ENCODE measurements at regions not wholly inside any gene's neighbourhood (a gene's known extent, or its start where the extent isn't known, plus 50 kb on each side); places are given as distances from the start of the nearest gene placed in this dataset.

- Histone ChIP-seq H3K4me3 (ENCODE audit: low read length) (no peak overlapping the region), H3K27me3 (ENCODE audit: control insufficient read depth, insufficient read depth, low read length) (no peaks in the 10 kb centered on the region), H3K9me3 (ENCODE audit: control insufficient read depth, insufficient read depth, low read length) (0 out of 2 replicates have a peak, but pooled peaks cover 2% of the 10 kb centered on the region), H3K36me3 (ENCODE audit: control insufficient read depth, insufficient read depth, low read length) (no peaks in the 10 kb centered on the region), H3K27ac (ENCODE audit: low read length) (no peak overlapping the region), H3K4me1 (ENCODE audit: control insufficient read depth, insufficient read depth, low read length) (no peaks in the 10 kb centered on the region)
- WGBS (ENCODE audit: insufficient coverage, insufficient read length) = no CpG with 5 or more reads among the region's 5 CpGs
- DNase-seq (ENCODE audit: low read depth, low spot score) = no peak
Observed at GRCh38 chr6:14533446-14533845, 415.9 kb downstream of the CD83 start.

DNA sequence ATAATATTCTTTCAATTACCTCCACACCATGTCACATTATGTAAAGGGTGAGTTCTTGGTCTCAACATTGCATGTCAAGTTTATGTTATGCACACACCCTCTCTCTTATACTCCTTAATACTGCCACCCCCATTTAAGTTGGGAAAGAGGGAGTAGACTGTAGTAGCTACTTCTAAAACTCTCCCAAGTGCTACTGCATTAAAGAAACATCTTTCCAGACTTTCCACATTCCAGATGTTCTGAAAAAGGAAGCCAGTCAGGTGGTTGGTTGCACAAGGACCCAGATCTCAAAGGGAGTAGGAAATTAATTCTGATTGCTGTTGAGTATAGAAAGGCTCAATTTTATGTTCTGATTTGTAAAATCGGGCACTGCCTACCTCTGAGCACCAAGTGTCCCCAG, 419.5 kb downstream of the CD83 start:
- no peaks in the 10 kb centered on the region for H3K36me3 ChIP-seq (ENCODE audit: control insufficient read depth, insufficient read depth, low read length)
- H3K4me1 ChIP-seq (ENCODE audit: control insufficient read depth, insufficient read depth, low read length) = no peaks in the 10 kb centered on the region
- no peak for DNase-seq (ENCODE audit: low read depth, low spot score)
- 0 out of 2 replicates have a peak, but pooled peaks cover 2% of the 10 kb centered on the region for H3K9me3 ChIP-seq (ENCODE audit: control insufficient read depth, insufficient read depth, low read length)
- no peak overlapping the region for H3K4me3 ChIP-seq (ENCODE audit: low read length)
- H3K27ac ChIP-seq (ENCODE audit: low read length) = no peak overlapping the region
- no CpG with 5 or more reads among the region's 1 CpG for WGBS (ENCODE audit: insufficient coverage, insufficient read length)
- H3K27me3 ChIP-seq (ENCODE audit: control insufficient read depth, insufficient read depth, low read length) = no peaks in the 10 kb centered on the region

GRCh38 chr6:14540276-14540675, 422.7 kb downstream of the CD83 start:
- Histone ChIP-seq H3K4me3 (ENCODE audit: low read length) (no peak overlapping the region), H3K27ac (ENCODE audit: low read length) (no peak overlapping the region), H3K9me3 (ENCODE audit: control insufficient read depth, insufficient read depth, low read length) (0 out of 2 replicates have a peak, but pooled peaks cover 2% of the 10 kb centered on the region), H3K27me3 (ENCODE audit: control insufficient read depth, insufficient read depth, low read length) (no peaks in the 10 kb centered on the region), H3K36me3 (ENCODE audit: control insufficient read depth, insufficient read depth, low read length) (no peaks in the 10 kb centered on the region), H3K4me1 (ENCODE audit: control insufficient read depth, insufficient read depth, low read length) (no peaks in the 10 kb centered on the region)
- no peak for DNase-seq (ENCODE audit: low read depth, low spot score)
- no CpG with 5 or more reads among the region's 5 CpGs for WGBS (ENCODE audit: insufficient coverage, insufficient read length)

GRCh38 chr6:14540810-14541540, 423.4 kb downstream of the CD83 start:
- no peak overlapping the region for H3K27ac ChIP-seq (ENCODE audit: low read length)
- H3K4me3 ChIP-seq (ENCODE audit: low read length) = no peak overlapping the region
- H3K9me3 ChIP-seq (ENCODE audit: control insufficient read depth, insufficient read depth, low read length) = 0 out of 2 replicates have a peak, but pooled peaks cover 2% of the 10 kb centered on the region
- no peaks in the 10 kb centered on the region for H3K4me1 ChIP-seq (ENCODE audit: control insufficient read depth, insufficient read depth, low read length)
- no peak for DNase-seq (ENCODE audit: low read depth, low spot score)
- no CpG with 5 or more reads among the region's 11 CpGs for WGBS (ENCODE audit: insufficient coverage, insufficient read length)
- H3K27me3 ChIP-seq (ENCODE audit: control insufficient read depth, insufficient read depth, low read length) = no peaks in the 10 kb centered on the region
- no peaks in the 10 kb centered on the region for H3K36me3 ChIP-seq (ENCODE audit: control insufficient read depth, insufficient read depth, low read length)

- Histone ChIP-seq H3K36me3 (ENCODE audit: control insufficient read depth, insufficient read depth, low read length) (no peaks in the 10 kb centered on the region), H3K27ac (ENCODE audit: low read length) (no peak overlapping the region), H3K4me1 (ENCODE audit: control insufficient read depth, insufficient read depth, low read length) (no peaks in the 10 kb centered on the region), H3K27me3 (ENCODE audit: control insufficient read depth, insufficient read depth, low read length) (no peaks in the 10 kb centered on the region), H3K9me3 (ENCODE audit: control insufficient read depth, insufficient read depth, low read length) (no peaks in the 10 kb centered on the region), H3K4me3 (ENCODE audit: low read length) (no peak overlapping the region)
- no peak for DNase-seq (ENCODE audit: low read depth, low spot score)
- WGBS (ENCODE audit: insufficient coverage, insufficient read length) = no CpG with 5 or more reads among the region's 10 CpGs
Observed at GRCh38 chr6:14542670-14543366, 425.2 kb downstream of the CD83 start.

GRCh38 chr6:14543971-14544585, 426.5 kb downstream of the CD83 start:
- no peak for DNase-seq (ENCODE audit: low read depth, low spot score)
- Histone ChIP-seq H3K9me3 (ENCODE audit: control insufficient read depth, insufficient read depth, low read length) (no peaks in the 10 kb centered on the region), H3K4me1 (ENCODE audit: control insufficient read depth, insufficient read depth, low read length) (no peaks in the 10 kb centered on the region), H3K36me3 (ENCODE audit: control insufficient read depth, insufficient read depth, low read length) (no peaks in the 10 kb centered on the region), H3K27me3 (ENCODE audit: control insufficient read depth, insufficient read depth, low read length) (no peaks in the 10 kb centered on the region), H3K4me3 (ENCODE audit: low read length) (no peak overlapping the region), H3K27ac (ENCODE audit: low read length) (no peak overlapping the region)
- no CpG with 5 or more reads among the region's 6 CpGs for WGBS (ENCODE audit: insufficient coverage, insufficient read length)

GRCh38 chr6:14544666-14545065, 427.1 kb downstream of the CD83 start:
- no peaks in the 10 kb centered on the region for H3K27me3 ChIP-seq (ENCODE audit: control insufficient read depth, insufficient read depth, low read length)
- no peak for DNase-seq (ENCODE audit: low read depth, low spot score)
- no CpG with 5 or more reads among the region's 3 CpGs for WGBS (ENCODE audit: insufficient coverage, insufficient read length)
- no peak overlapping the region for H3K27ac ChIP-seq (ENCODE audit: low read length)
- H3K9me3 ChIP-seq (ENCODE audit: control insufficient read depth, insufficient read depth, low read length) = no peaks in the 10 kb centered on the region
- H3K4me1 ChIP-seq (ENCODE audit: control insufficient read depth, insufficient read depth, low read length) = 0 out of 2 replicates have a peak, but pooled peaks cover 2% of the 10 kb centered on the region
- H3K36me3 ChIP-seq (ENCODE audit: control insufficient read depth, insufficient read depth, low read length) = no peaks in the 10 kb centered on the region
- no peak overlapping the region for H3K4me3 ChIP-seq (ENCODE audit: low read length)

DNA sequence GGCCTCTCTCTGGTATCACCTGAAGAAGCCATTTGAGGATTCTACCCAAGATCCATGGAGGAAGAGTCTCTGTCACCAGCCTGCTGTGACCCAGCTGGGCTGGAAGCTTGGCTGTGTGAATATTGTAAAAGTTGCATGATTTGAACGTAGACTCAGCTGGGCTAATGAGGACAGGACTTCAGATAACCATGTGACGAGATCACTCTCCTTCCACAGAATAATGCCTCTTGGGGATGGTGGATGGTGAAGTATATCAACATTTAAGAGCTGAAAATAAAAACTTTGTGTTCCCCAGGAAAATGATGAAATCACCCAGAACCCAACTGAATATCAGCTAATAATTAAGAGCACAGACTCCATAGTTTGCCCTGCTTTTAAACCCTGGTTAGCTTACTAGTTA, 427.9 kb downstream of the CD83 start:
- Histone ChIP-seq H3K27ac (ENCODE audit: low read length) (no peak overlapping the region), H3K4me1 (ENCODE audit: control insufficient read depth, insufficient read depth, low read length) (0 out of 2 replicates have a peak, but pooled peaks cover 2% of the 10 kb centered on the region), H3K27me3 (ENCODE audit: control insufficient read depth, insufficient read depth, low read length) (no peaks in the 10 kb centered on the region), H3K4me3 (ENCODE audit: low read length) (no peak overlapping the region), H3K9me3 (ENCODE audit: control insufficient read depth, insufficient read depth, low read length) (no peaks in the 10 kb centered on the region), H3K36me3 (ENCODE audit: control insufficient read depth, insufficient read depth, low read length) (no peaks in the 10 kb centered on the region)
- WGBS (ENCODE audit: insufficient coverage, insufficient read length) = no CpG with 5 or more reads among the region's 2 CpGs
- no peak for DNase-seq (ENCODE audit: low read depth, low spot score)

DNA sequence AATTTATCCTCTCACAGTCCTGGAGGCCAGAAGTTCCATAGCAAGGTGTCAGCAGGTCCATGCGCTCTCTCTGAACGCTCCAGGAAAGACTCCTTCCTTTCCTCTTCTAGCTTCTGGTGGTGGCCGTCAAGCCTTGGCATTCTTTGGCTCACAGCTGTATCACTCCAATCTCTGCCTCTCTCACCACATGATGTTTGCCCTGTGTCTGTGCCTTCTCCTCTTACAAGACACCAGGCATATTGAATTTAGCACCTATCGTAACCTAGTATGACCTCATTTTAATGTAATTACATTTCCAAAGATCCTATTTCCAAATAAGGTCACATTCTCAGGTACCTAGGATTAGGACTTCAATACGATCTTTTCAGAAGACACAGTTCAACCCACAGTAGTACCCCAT, 428.5 kb downstream of the CD83 start:
- Histone ChIP-seq H3K27ac (ENCODE audit: low read length) (no peak overlapping the region), H3K36me3 (ENCODE audit: control insufficient read depth, insufficient read depth, low read length) (no peaks in the 10 kb centered on the region), H3K9me3 (ENCODE audit: control insufficient read depth, insufficient read depth, low read length) (no peaks in the 10 kb centered on the region), H3K4me3 (ENCODE audit: low read length) (no peak overlapping the region), H3K27me3 (ENCODE audit: control insufficient read depth, insufficient read depth, low read length) (no peaks in the 10 kb centered on the region), H3K4me1 (ENCODE audit: control insufficient read depth, insufficient read depth, low read length) (0 out of 2 replicates have a peak, but pooled peaks cover 2% of the 10 kb centered on the region)
- DNase-seq (ENCODE audit: low read depth, low spot score) = no peak
- WGBS (ENCODE audit: insufficient coverage, insufficient read length) = no CpG with 5 or more reads among the region's 5 CpGs

GRCh38 chr6:14547284-14547998, 429.9 kb downstream of the CD83 start:
- Histone ChIP-seq H3K4me1 (ENCODE audit: control insufficient read depth, insufficient read depth, low read length) (0 out of 2 replicates have a peak, but pooled peaks cover 2% of the 10 kb centered on the region), H3K27ac (ENCODE audit: low read length) (no peak overlapping the region), H3K36me3 (ENCODE audit: control insufficient read depth, insufficient read depth, low read length) (no peaks in the 10 kb centered on the region), H3K9me3 (ENCODE audit: control insufficient read depth, insufficient read depth, low read length) (no peaks in the 10 kb centered on the region), H3K27me3 (ENCODE audit: control insufficient read depth, insufficient read depth, low read length) (no peaks in the 10 kb centered on the region), H3K4me3 (ENCODE audit: low read length) (no peak overlapping the region)
- no peak for DNase-seq (ENCODE audit: low read depth, low spot score)
- no CpG with 5 or more reads among the region's 6 CpGs for WGBS (ENCODE audit: insufficient coverage, insufficient read length)
